Kidney (tissue), 13 donors: ENCODE measurements at regions not wholly inside any gene's neighbourhood (a gene's known extent, or its start where the extent isn't known, plus 50 kb on each side); places are given as distances from the start of the nearest gene placed in this dataset.

ENCODE experiments used
- DNase-seq, 5 donors: peaks; one replicate each; pipeline ENCODE4 v3.0.0-alpha.2; 2013 to 2020
- FAIRE-seq: peaks from 2 replicates; lab custom pipeline; 2012; peaks lifted over from hg19 to GRCh38; lab: Jason Lieb, UNC
- H3K27ac ChIP-seq, 2 donors: one replicate each; pipeline ENCODE4 v1.7.0; 2013; ENCODE audit warnings: low read depth in 2 of 2, low read length in 2 of 2, inconsistent platforms in 1 of 2
- H3K27me3 ChIP-seq: one replicate; pipeline ENCODE4 v1.7.1; 2013; ENCODE audit warnings: low read length, inconsistent platforms; ENCODE audit not compliant: control insufficient read depth, insufficient read depth
- H3K36me3 ChIP-seq, 3 donors: one replicate each; pipeline versions ENCODE4 v1.7.0 to v1.7.1; 2013; ENCODE audit warnings: low read length in 3 of 3, control low read depth in 1 of 3, inconsistent platforms in 1 of 3; ENCODE audit not compliant: insufficient read depth in 3 of 3, control insufficient read depth in 2 of 3
- H3K4me1 ChIP-seq, 3 donors: one replicate each; pipeline versions ENCODE4 v1.7.0 to v1.7.1; 2013; ENCODE audit warnings: low read length in 3 of 3, inconsistent platforms in 1 of 3, low read depth in 1 of 3; ENCODE audit not compliant: control insufficient read depth in 2 of 3, insufficient read depth in 2 of 3
- H3K4me3 ChIP-seq, 3 donors: one replicate each; pipeline versions ENCODE4 v1.7.0 to v1.8.1; 2013; ENCODE audit warnings: low read length in 3 of 3, control low read depth in 1 of 3, inconsistent platforms in 1 of 3
- H3K9ac ChIP-seq, 3 donors: one replicate each; pipeline versions ENCODE4 v1.7.0 to v1.7.1; 2013; ENCODE audit warnings: low read length in 3 of 3, control low read depth in 1 of 3, inconsistent platforms in 1 of 3
- H3K9me3 ChIP-seq, 3 donors: one replicate each; pipeline versions ENCODE4 v1.7.0 to v1.7.1; 2013; ENCODE audit warnings: low read length in 3 of 3, control low read depth in 1 of 3, inconsistent platforms in 1 of 3; ENCODE audit not compliant: control insufficient read depth in 2 of 3, insufficient read depth in 1 of 3
- CTCF ChIP-seq: IDR thresholded peaks from 3 replicates; pipeline ENCODE4 v1.5.1; 2012; ENCODE audit warnings: mild to moderate bottlenecking, moderate library complexity, borderline replicate concordance; ENCODE audit not compliant: insufficient read depth; ENCODE audit errors: extremely low read depth
- intact Hi-C: fragments of 100-400 bp; cut with DNase I; formaldehyde crosslinking; loops from one replicate; pipeline ENCODE4 v1.11.1; 2022
- donor health status: control.
- donor health status: control.
- donor health status: control.
- donor health status: control.
- donor health status: control.
- donor health status: DM: yes; HTN: yes; CAD: no.
- donor health status: Normal renal cell carcinoma (clear cell type).

DNA sequence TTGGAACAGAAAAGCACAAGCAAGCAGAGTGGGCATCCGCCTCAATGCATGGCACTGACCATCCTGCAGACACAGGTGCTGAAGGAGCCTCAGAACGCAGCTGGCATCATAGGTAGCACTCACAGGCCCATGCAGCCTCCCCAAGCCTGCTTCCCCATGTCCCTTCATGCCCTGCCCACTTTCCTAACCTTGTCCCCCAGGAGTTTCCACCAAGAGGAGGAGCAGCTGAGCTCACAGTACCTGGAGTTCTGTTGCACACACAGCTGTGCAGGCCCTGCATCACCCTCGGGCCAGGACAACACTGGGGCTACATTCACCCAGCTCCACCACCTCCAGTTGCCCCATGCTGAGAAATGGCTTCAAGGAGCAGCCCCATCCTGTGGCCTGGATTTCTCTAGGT lies 83.4 kb downstream of the SETD4 start:
- Histone ChIP-seq H3K9ac (no peak overlapping the region), H3K36me3 (no peaks in the 10 kb centered on the region)
- no peak for FAIRE-seq

DNA sequence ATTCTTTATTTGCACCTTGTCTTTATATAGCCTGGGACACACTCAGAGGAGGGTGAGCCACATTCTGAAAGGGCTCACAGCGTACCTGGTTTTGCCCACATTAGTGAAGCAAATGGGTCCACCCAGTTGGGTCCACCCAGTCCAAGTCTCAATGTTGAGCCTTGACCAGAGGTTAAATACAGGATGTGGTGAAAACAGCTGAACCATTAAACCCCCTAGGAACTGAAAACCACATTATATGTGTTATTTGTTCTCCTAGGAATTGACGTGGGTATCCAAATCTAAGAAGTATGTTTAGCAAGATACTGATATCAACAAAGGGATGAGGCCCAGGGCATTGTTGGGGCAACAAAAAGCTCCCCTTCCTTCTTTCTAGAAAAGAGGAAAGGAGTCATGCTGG lies 83.8 kb downstream of the SETD4 start:
- DNase-seq (no peak), FAIRE-seq (no peak)
- Histone ChIP-seq H3K9ac (no peak overlapping the region), H3K4me1 (no peaks in the 10 kb centered on the region), H3K9me3 (no peaks in the 10 kb centered on the region), H3K27me3 (no peaks in the 10 kb centered on the region), H3K36me3 (no peaks in the 10 kb centered on the region), H3K4me3 (no peak overlapping the region), H3K27ac (no peak overlapping the region)
- no peak for TF ChIP-seq CTCF
- intact Hi-C loops: no loop called here

More for the DNA sequence above, 83.4 kb downstream of the SETD4 start:
- Histone ChIP-seq H3K4me1 (no peaks in the 10 kb centered on the region), H3K27me3 (no peaks in the 10 kb centered on the region), H3K4me3 (no peak overlapping the region), H3K27ac (no peak overlapping the region), H3K9me3 (no peaks in the 10 kb centered on the region)
- TF ChIP-seq CTCF: no peak
- intact Hi-C loops: no loop called here
- DNase-seq: no peak

- DNase-seq: no peak
These were observed 85.6 kb downstream of the SETD4 start for GRCh38 chr21:35974775-35975174.

More at GRCh38 chr21:35974775-35975174, 85.6 kb downstream of the SETD4 start:
- TF ChIP-seq CTCF: no peak
- H3K36me3 ChIP-seq: no peaks in the 10 kb centered on the region
- no peak overlapping the region for H3K27ac ChIP-seq
- intact Hi-C loops: no loop called here
- no peaks in the 10 kb centered on the region for H3K4me1 ChIP-seq
- no peaks in the 10 kb centered on the region for H3K27me3 ChIP-seq
- H3K4me3 ChIP-seq: no peak overlapping the region
- no peak overlapping the region for H3K9ac ChIP-seq
- FAIRE-seq: no peak
- no peaks in the 10 kb centered on the region for H3K9me3 ChIP-seq
